Heart left ventricle (tissue), 13 donors: ENCODE measurements at regions not wholly inside any gene's neighbourhood (a gene's known extent, or its start where the extent isn't known, plus 50 kb on each side); places are given as distances from the start of the nearest gene placed in this dataset.

Experiments used
- POLR2A ChIP-seq, 2 donors: fragments of 450-650 bp; IDR thresholded peaks; one replicate each; pipeline ENCODE4 v1.6.1; 2017; ENCODE audit warnings: antibody characterized with exemption in 2 of 2, mild to moderate bottlenecking in 2 of 2, moderate library complexity in 2 of 2
- TF ChIP-seq, protein P1 (sequence below), 12 donors: fragments of 200-600 bp; sonication (generic) in 4 of 12; IDR thresholded peaks; one replicate each; pipeline versions ENCODE4 v1.5.0 to v1.8.0; 2018 to 2022; ENCODE audit warnings: antibody characterized with exemption in 12 of 12, mild to moderate bottlenecking in 5 of 12
- donor health status: ischemic (EF 13 %, LVEDD 7.1; RV severe dilation, severe dysfunction).
- donor health status: DM: no; HTN: yes; CAD: no.
- donor health status: DM: no; HTN: no; CAD: no.
- donor health status: ischemic (EF 25% LVEDD 6.9; RV normal size, moderate dysfunction).
- donor health status: ischemic (EF 25% LVEDD 5.7; RV mildly dilated, moderate dysfunction).
- donor health status: ischemic (EF 35%, LVEDD 5.7; RV mildly dilated, moderate dysfunction).
- donor health status: nonischemic (EF 11% LVEDD 7.7; RV severe dilation, severe dysfunction).
- donor health status: DM: yes; HTN: yes; CAD: no.
- donor health status: PGD.
- donor health status: ischemic (EF 29% LVEDD 5.4; RV normal size, mild dysfunction).
- donor health status: nonischemic (EF 23%, LVEDD 6.1; RV moderate dilation, normal function).

DNA sequence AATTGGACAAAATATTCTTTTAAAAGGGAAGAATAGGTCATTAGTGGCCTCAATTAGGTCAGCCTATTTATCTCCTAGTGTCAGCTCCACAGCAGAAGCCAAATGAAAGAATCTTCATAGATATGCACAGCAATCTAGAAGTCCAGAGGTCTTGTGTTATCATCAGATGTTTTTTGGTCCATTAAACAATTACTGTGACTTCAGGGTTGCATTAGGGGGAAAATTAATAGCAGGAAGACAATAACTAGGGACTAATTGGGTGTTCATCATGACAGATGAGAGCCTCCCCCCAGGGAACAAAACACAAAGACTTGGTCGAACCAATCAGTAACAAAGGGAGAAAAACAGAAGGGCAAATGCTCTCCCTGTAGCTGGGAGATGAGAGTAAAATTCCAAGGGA, 264.7 kb downstream of the PTH2R start:
- TF ChIP-seq, protein P1, sequence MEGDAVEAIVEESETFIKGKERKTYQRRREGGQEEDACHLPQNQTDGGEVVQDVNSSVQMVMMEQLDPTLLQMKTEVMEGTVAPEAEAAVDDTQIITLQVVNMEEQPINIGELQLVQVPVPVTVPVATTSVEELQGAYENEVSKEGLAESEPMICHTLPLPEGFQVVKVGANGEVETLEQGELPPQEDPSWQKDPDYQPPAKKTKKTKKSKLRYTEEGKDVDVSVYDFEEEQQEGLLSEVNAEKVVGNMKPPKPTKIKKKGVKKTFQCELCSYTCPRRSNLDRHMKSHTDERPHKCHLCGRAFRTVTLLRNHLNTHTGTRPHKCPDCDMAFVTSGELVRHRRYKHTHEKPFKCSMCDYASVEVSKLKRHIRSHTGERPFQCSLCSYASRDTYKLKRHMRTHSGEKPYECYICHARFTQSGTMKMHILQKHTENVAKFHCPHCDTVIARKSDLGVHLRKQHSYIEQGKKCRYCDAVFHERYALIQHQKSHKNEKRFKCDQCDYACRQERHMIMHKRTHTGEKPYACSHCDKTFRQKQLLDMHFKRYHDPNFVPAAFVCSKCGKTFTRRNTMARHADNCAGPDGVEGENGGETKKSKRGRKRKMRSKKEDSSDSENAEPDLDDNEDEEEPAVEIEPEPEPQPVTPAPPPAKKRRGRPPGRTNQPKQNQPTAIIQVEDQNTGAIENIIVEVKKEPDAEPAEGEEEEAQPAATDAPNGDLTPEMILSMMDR (IDR thresholded peaks at IDR 0.05) = no peak
- no peak for TF ChIP-seq POLR2A (IDR thresholded peaks at IDR 0.05)
